GM12891 (cell line): ENCODE measurements at regions not wholly inside any gene's neighbourhood (a gene's known extent, or its start where the extent isn't known, plus 50 kb on each side); places are given as distances from the start of the nearest gene placed in this dataset.

Experiments
- POLR2A ChIP-seq: IDR thresholded peaks from 2 replicates; pipeline ENCODE4 v1.6.1; 2011; ENCODE audit warnings: low read depth, low read length, control low read depth
- TAF1 ChIP-seq: IDR thresholded peaks from 2 replicates; pipeline ENCODE4 v1.6.1; 2011; ENCODE audit warnings: low read depth, low read length, control low read depth

GRCh38 chr4:187141101-187141500 is 417.4 kb upstream of the FAT1 start:
- TF ChIP-seq POLR2A = no peak
- no peak for TF ChIP-seq TAF1
